ENCODE measurements at regions not wholly inside any gene's neighbourhood (a gene's known extent, or its start where the extent isn't known, plus 50 kb on each side); places are given as distances from the start of the nearest gene placed in this dataset.
"Not testable (repeated sequence)": the region's sequence is repeated elsewhere in the genome, so short reads cannot be mapped to it uniquely, and the experiment has no call there.

- WGBS, 2 donors, result 80 to 95% methylated on average over 1 of the region's 1 CpG
- H3K27ac ChIP-seq (ENCODE audit: low read depth in 2 of 2, low read length in 1 of 2), result no peak overlapping the region
Measured at GRCh38 chr12:41656454-41656853, 468.3 kb downstream of the PDZRN4 start.

GRCh38 chr12:41653386-41654326 is 465.5 kb downstream of the PDZRN4 start:
- Histone ChIP-seq H3K4me3 (ENCODE audit: low read depth in 1 of 2, low read length in 2 of 2) (no peak overlapping the region), H3K4me1 (ENCODE audit: control insufficient read depth in 2 of 2, insufficient read depth in 2 of 2, low read length in 1 of 2) (no peaks in the 10 kb centered on the region), H3K27ac (ENCODE audit: low read depth in 2 of 2, low read length in 1 of 2) (no peak overlapping the region), H3K27me3 (ENCODE audit: control insufficient read depth in 1 of 2, insufficient read depth in 2 of 2, low read length in 2 of 2) (no peaks in the 10 kb centered on the region), H3K9me3 (ENCODE audit: control insufficient read depth in 2 of 2, insufficient read depth in 1 of 2, low read depth in 1 of 2, low read length in 1 of 2) (peaks cover 0 to 3% of the 10 kb centered on the region in 2 donors), H3K36me3 (ENCODE audit: control insufficient read depth in 2 of 2, insufficient read depth in 2 of 2, low read length in 1 of 2) (no peaks in the 10 kb centered on the region)
- 82 to 85% methylated on average over 7 of the region's 7 CpGs for WGBS, 2 donors

More at GRCh38 chr12:41656454-41656853, 468.3 kb downstream of the PDZRN4 start:
- H3K4me3 ChIP-seq (ENCODE audit: low read depth in 1 of 2, low read length in 2 of 2), result no peak overlapping the region
- H3K9me3 ChIP-seq (ENCODE audit: control insufficient read depth in 2 of 2, insufficient read depth in 1 of 2, low read depth in 1 of 2, low read length in 1 of 2), result peaks cover 0 to 3% of the 10 kb centered on the region in 2 donors
- no peaks in the 10 kb centered on the region for H3K27me3 ChIP-seq (ENCODE audit: control insufficient read depth in 1 of 2, insufficient read depth in 2 of 2, low read length in 2 of 2)
- no peaks in the 10 kb centered on the region for H3K4me1 ChIP-seq (ENCODE audit: control insufficient read depth in 2 of 2, insufficient read depth in 2 of 2, low read length in 1 of 2)
- H3K36me3 ChIP-seq (ENCODE audit: control insufficient read depth in 2 of 2, insufficient read depth in 2 of 2, low read length in 1 of 2), result no peaks in the 10 kb centered on the region

GRCh38 chr12:41652981-41653380 is 464.9 kb downstream of the PDZRN4 start:
- Histone ChIP-seq H3K27ac (ENCODE audit: low read depth in 2 of 2, low read length in 1 of 2) (no peak overlapping the region), H3K9me3 (ENCODE audit: control insufficient read depth in 2 of 2, insufficient read depth in 1 of 2, low read depth in 1 of 2, low read length in 1 of 2) (peaks cover 0 to 3% of the 10 kb centered on the region in 2 donors), H3K4me3 (ENCODE audit: low read depth in 1 of 2, low read length in 2 of 2) (no peak overlapping the region), H3K27me3 (ENCODE audit: control insufficient read depth in 1 of 2, insufficient read depth in 2 of 2, low read length in 2 of 2) (no peaks in the 10 kb centered on the region), H3K4me1 (ENCODE audit: control insufficient read depth in 2 of 2, insufficient read depth in 2 of 2, low read length in 1 of 2) (no peaks in the 10 kb centered on the region), H3K36me3 (ENCODE audit: control insufficient read depth in 2 of 2, insufficient read depth in 2 of 2, low read length in 1 of 2) (no peaks in the 10 kb centered on the region)
- 78 to 83% methylated on average over 8 of the region's 8 CpGs for WGBS, 2 donors

GRCh38 chr12:41645624-41646023 is 457.5 kb downstream of the PDZRN4 start:
- H3K27me3 ChIP-seq (ENCODE audit: control insufficient read depth in 1 of 2, insufficient read depth in 2 of 2, low read length in 2 of 2), result no peaks in the 10 kb centered on the region
- H3K27ac ChIP-seq (ENCODE audit: low read depth in 2 of 2, low read length in 1 of 2), result no peak overlapping the region
- no peaks in the 10 kb centered on the region for H3K9me3 ChIP-seq (ENCODE audit: control insufficient read depth in 2 of 2, insufficient read depth in 1 of 2, low read depth in 1 of 2, low read length in 1 of 2)
- H3K36me3 ChIP-seq (ENCODE audit: control insufficient read depth in 2 of 2, insufficient read depth in 2 of 2, low read length in 1 of 2), result no peaks in the 10 kb centered on the region
- H3K4me1 ChIP-seq (ENCODE audit: control insufficient read depth in 2 of 2, insufficient read depth in 2 of 2, low read length in 1 of 2), result no peaks in the 10 kb centered on the region
- H3K4me3 ChIP-seq (ENCODE audit: low read depth in 1 of 2, low read length in 2 of 2), result no peak overlapping the region
- 86 to 100% methylated on average over 1 of the region's 1 CpG for WGBS, 2 donors

- not testable (repeated sequence) for H3K36me3 ChIP-seq (ENCODE audit: control insufficient read depth in 2 of 2, insufficient read depth in 2 of 2, low read length in 1 of 2); H3K27ac ChIP-seq (ENCODE audit: low read depth in 2 of 2, low read length in 1 of 2); H3K9me3 ChIP-seq (ENCODE audit: control insufficient read depth in 2 of 2, insufficient read depth in 1 of 2, low read depth in 1 of 2, low read length in 1 of 2); H3K4me1 ChIP-seq (ENCODE audit: control insufficient read depth in 2 of 2, insufficient read depth in 2 of 2, low read length in 1 of 2); H3K4me3 ChIP-seq (ENCODE audit: low read depth in 1 of 2, low read length in 2 of 2); H3K27me3 ChIP-seq (ENCODE audit: control insufficient read depth in 1 of 2, insufficient read depth in 2 of 2, low read length in 2 of 2)
- 80 to 91% methylated on average over 11 of the region's 11 CpGs for WGBS, 2 donors
Measured at GRCh38 chr12:41642808-41643207, 454.7 kb downstream of the PDZRN4 start.

GRCh38 chr12:41636653-41637052 is 448.5 kb downstream of the PDZRN4 start:
- 66 to 73% methylated on average over 4 of the region's 4 CpGs for WGBS, 2 donors
- Histone ChIP-seq H3K27ac (ENCODE audit: low read depth in 2 of 2, low read length in 1 of 2) (no peak overlapping the region), H3K4me3 (ENCODE audit: low read depth in 1 of 2, low read length in 2 of 2) (no peak overlapping the region), H3K36me3 (ENCODE audit: control insufficient read depth in 2 of 2, insufficient read depth in 2 of 2, low read length in 1 of 2) (no peaks in the 10 kb centered on the region), H3K4me1 (ENCODE audit: control insufficient read depth in 2 of 2, insufficient read depth in 2 of 2, low read length in 1 of 2) (no peaks in the 10 kb centered on the region), H3K27me3 (ENCODE audit: control insufficient read depth in 1 of 2, insufficient read depth in 2 of 2, low read length in 2 of 2) (no peaks in the 10 kb centered on the region), H3K9me3 (ENCODE audit: control insufficient read depth in 2 of 2, insufficient read depth in 1 of 2, low read depth in 1 of 2, low read length in 1 of 2) (no peaks in the 10 kb centered on the region)

- H3K4me3 ChIP-seq (ENCODE audit: low read depth in 1 of 2, low read length in 2 of 2), result no peak overlapping the region
- no peaks in the 10 kb centered on the region for H3K9me3 ChIP-seq (ENCODE audit: control insufficient read depth in 2 of 2, insufficient read depth in 1 of 2, low read depth in 1 of 2, low read length in 1 of 2)
- 65 to 73% methylated on average over 5 of the region's 5 CpGs for WGBS, 2 donors
- no peaks in the 10 kb centered on the region for H3K36me3 ChIP-seq (ENCODE audit: control insufficient read depth in 2 of 2, insufficient read depth in 2 of 2, low read length in 1 of 2)
- no peak overlapping the region for H3K27ac ChIP-seq (ENCODE audit: low read depth in 2 of 2, low read length in 1 of 2)
- no peaks in the 10 kb centered on the region for H3K4me1 ChIP-seq (ENCODE audit: control insufficient read depth in 2 of 2, insufficient read depth in 2 of 2, low read length in 1 of 2)
- no peaks in the 10 kb centered on the region for H3K27me3 ChIP-seq (ENCODE audit: control insufficient read depth in 1 of 2, insufficient read depth in 2 of 2, low read length in 2 of 2)
Measured at GRCh38 chr12:41635626-41636364, 447.7 kb downstream of the PDZRN4 start.

- Histone ChIP-seq H3K27me3 (ENCODE audit: control insufficient read depth in 1 of 2, insufficient read depth in 2 of 2, low read length in 2 of 2) (no peaks in the 10 kb centered on the region), H3K27ac (ENCODE audit: low read depth in 2 of 2, low read length in 1 of 2) (no peak overlapping the region), H3K4me1 (ENCODE audit: control insufficient read depth in 2 of 2, insufficient read depth in 2 of 2, low read length in 1 of 2) (no peaks in the 10 kb centered on the region), H3K36me3 (ENCODE audit: control insufficient read depth in 2 of 2, insufficient read depth in 2 of 2, low read length in 1 of 2) (no peaks in the 10 kb centered on the region), H3K9me3 (ENCODE audit: control insufficient read depth in 2 of 2, insufficient read depth in 1 of 2, low read depth in 1 of 2, low read length in 1 of 2) (no peaks in the 10 kb centered on the region), H3K4me3 (ENCODE audit: low read depth in 1 of 2, low read length in 2 of 2) (no peak overlapping the region)
- 78 to 81% methylated on average over 4 of the region's 4 CpGs for WGBS, 2 donors
Measured at GRCh38 chr12:41634091-41634490, 446.0 kb downstream of the PDZRN4 start.

- H3K27me3 ChIP-seq (ENCODE audit: control insufficient read depth in 1 of 2, insufficient read depth in 2 of 2, low read length in 2 of 2), result no peaks in the 10 kb centered on the region
- H3K27ac ChIP-seq (ENCODE audit: low read depth in 2 of 2, low read length in 1 of 2), result no peak overlapping the region
- H3K4me3 ChIP-seq (ENCODE audit: low read depth in 1 of 2, low read length in 2 of 2), result no peak overlapping the region
- no peaks in the 10 kb centered on the region for H3K9me3 ChIP-seq (ENCODE audit: control insufficient read depth in 2 of 2, insufficient read depth in 1 of 2, low read depth in 1 of 2, low read length in 1 of 2)
- WGBS, 2 donors, result 89 to 92% methylated on average over 1 of the region's 1 CpG
- H3K36me3 ChIP-seq (ENCODE audit: control insufficient read depth in 2 of 2, insufficient read depth in 2 of 2, low read length in 1 of 2), result no peaks in the 10 kb centered on the region
- H3K4me1 ChIP-seq (ENCODE audit: control insufficient read depth in 2 of 2, insufficient read depth in 2 of 2, low read length in 1 of 2), result no peaks in the 10 kb centered on the region
Measured at GRCh38 chr12:41629611-41630010, 441.5 kb downstream of the PDZRN4 start.

Data from esophagus (tissue), 2 donors.